Peyer's patch (tissue), 4 donors: ENCODE measurements at regions not wholly inside any gene's neighbourhood (a gene's known extent, or its start where the extent isn't known, plus 50 kb on each side); places are given as distances from the start of the nearest gene placed in this dataset.

Experiments
- POLR2A ChIP-seq, 2 donors: fragments of 450-650 bp; IDR thresholded peaks; one replicate each; pipeline ENCODE4 v1.5.1; 2017; ENCODE audit warnings: antibody characterized with exemption in 2 of 2, mild to moderate bottlenecking in 2 of 2, moderate library complexity in 2 of 2
- TF ChIP-seq, protein P1 (sequence below), 6 experiments: fragments of 450-650 bp in 4 of 6; fragments of 200-600 bp in 2 of 6; sonication (generic) in 1 of 6; IDR thresholded peaks; one replicate each; pipeline ENCODE4 v1.5.1; 2017 to 2019; ENCODE audit warnings: antibody characterized with exemption in 6 of 6, mild to moderate bottlenecking in 3 of 6, moderate library complexity in 1 of 6

DNA sequence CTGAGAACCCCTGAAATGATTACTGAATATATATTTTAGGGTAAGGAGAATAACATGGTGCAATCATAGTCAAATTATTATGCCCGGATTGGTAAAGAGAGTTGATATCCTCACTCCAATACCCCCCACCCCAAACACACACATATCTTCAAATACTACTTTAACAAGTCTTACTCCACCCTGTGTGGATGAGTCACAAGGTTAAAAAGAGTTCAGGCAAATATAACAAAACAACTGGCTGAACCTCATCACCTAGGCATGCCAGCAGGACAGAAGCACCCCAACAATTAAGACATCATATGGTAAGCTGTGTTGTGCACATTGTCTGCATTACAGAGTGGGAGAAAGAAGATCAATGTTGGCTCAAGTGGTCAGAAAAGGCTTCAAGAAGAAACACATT is 857.4 kb downstream of the TDRD15 start:
- TF ChIP-seq, protein P1, sequence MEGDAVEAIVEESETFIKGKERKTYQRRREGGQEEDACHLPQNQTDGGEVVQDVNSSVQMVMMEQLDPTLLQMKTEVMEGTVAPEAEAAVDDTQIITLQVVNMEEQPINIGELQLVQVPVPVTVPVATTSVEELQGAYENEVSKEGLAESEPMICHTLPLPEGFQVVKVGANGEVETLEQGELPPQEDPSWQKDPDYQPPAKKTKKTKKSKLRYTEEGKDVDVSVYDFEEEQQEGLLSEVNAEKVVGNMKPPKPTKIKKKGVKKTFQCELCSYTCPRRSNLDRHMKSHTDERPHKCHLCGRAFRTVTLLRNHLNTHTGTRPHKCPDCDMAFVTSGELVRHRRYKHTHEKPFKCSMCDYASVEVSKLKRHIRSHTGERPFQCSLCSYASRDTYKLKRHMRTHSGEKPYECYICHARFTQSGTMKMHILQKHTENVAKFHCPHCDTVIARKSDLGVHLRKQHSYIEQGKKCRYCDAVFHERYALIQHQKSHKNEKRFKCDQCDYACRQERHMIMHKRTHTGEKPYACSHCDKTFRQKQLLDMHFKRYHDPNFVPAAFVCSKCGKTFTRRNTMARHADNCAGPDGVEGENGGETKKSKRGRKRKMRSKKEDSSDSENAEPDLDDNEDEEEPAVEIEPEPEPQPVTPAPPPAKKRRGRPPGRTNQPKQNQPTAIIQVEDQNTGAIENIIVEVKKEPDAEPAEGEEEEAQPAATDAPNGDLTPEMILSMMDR (IDR thresholded peaks at IDR 0.05) = no peak
- no peak for TF ChIP-seq POLR2A (IDR thresholded peaks at IDR 0.05)
